Uterus (tissue), 3 donors: ENCODE measurements at regions not wholly inside any gene's neighbourhood (a gene's known extent, or its start where the extent isn't known, plus 50 kb on each side); places are given as distances from the start of the nearest gene placed in this dataset.

Source experiments
- DNase-seq, 2 donors: peaks; one replicate each; pipeline ENCODE4 v3.0.0-alpha.2; 2019 to 2020
- H3K27ac ChIP-seq, 2 donors: fragments of 200-600 bp; sonication (generic); 1 replicate in 1 of 2; 2 replicates in 1 of 2; pipeline ENCODE4 v1.5.1; 2016 to 2018
- H3K27me3 ChIP-seq, 2 donors: fragments of 200-600 bp; sonication (generic); one replicate each; pipeline ENCODE4 v1.5.1; 2018 to 2019; ENCODE audit warnings: control low read depth in 1 of 2
- H3K36me3 ChIP-seq, 2 donors: fragments of 200-600 bp; sonication (generic); one replicate each; pipeline ENCODE4 v1.5.1; 2019; ENCODE audit warnings: control low read depth in 1 of 2
- H3K4me1 ChIP-seq, 2 donors: fragments of 200-600 bp; sonication (generic); one replicate each; pipeline ENCODE4 v1.5.1; 2018 to 2019; ENCODE audit warnings: control low read depth in 1 of 2
- H3K4me3 ChIP-seq, 2 donors: fragments of 200-600 bp; sonication (generic); 1 replicate in 1 of 2; 2 replicates in 1 of 2; pipeline ENCODE4 v1.5.1; 2018 to 2019; ENCODE audit warnings: mild to moderate bottlenecking in 1 of 2
- H3K9me3 ChIP-seq, 2 donors: fragments of 200-600 bp; sonication (generic); one replicate each; pipeline ENCODE4 v1.5.1; 2019; ENCODE audit warnings: control low read depth in 1 of 2
- POLR2A ChIP-seq, 2 donors: fragments of 450-650 bp; IDR thresholded peaks; one replicate each; pipeline ENCODE4 v1.6.1; 2016; ENCODE audit warnings: antibody characterized with exemption in 2 of 2, mild to moderate bottlenecking in 1 of 2, moderate library complexity in 1 of 2
- intact Hi-C: fragments of 100-400 bp; cut with DNase I; formaldehyde crosslinking; loops from one replicate; pipeline ENCODE4 v1.15.1; 2023; ENCODE audit warnings: low total_unique reads
- TF ChIP-seq, protein P1 (sequence below), 4 experiments: fragments of 200-600 bp in 2 of 4; fragments of 450-650 bp in 2 of 4; sonication (generic) in 2 of 4; IDR thresholded peaks; one replicate each; pipeline ENCODE4 v1.5.1; 2016 to 2019; ENCODE audit warnings: antibody characterized with exemption in 4 of 4, mild to moderate bottlenecking in 2 of 4, moderate library complexity in 1 of 4
- donor health status: DM: yes; HTN: yes; CAD: no.

DNA sequence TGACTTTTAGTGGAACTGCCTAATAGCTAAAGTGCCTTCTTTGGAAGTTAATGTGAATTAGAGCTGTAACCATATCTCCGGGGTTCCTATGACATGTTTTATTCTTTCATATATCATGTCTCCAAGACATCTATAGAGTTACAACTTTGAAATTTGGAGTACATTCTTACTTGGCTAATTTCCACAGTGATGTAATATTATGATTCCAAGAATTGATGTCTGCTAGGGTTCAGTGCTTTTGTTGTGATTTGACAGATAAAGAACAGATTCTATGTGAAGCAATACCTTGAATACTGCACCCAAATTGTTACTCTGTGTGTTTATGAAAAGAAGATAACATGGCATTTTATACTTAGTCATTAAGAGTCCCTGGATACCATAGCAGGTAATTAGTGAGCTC lies 934.3 kb downstream of the NTRK3 start:
- no peaks in the 10 kb centered on the region for H3K36me3 ChIP-seq
- TF ChIP-seq POLR2A (IDR thresholded peaks at IDR 0.05), result no peak
- TF ChIP-seq, protein P1, sequence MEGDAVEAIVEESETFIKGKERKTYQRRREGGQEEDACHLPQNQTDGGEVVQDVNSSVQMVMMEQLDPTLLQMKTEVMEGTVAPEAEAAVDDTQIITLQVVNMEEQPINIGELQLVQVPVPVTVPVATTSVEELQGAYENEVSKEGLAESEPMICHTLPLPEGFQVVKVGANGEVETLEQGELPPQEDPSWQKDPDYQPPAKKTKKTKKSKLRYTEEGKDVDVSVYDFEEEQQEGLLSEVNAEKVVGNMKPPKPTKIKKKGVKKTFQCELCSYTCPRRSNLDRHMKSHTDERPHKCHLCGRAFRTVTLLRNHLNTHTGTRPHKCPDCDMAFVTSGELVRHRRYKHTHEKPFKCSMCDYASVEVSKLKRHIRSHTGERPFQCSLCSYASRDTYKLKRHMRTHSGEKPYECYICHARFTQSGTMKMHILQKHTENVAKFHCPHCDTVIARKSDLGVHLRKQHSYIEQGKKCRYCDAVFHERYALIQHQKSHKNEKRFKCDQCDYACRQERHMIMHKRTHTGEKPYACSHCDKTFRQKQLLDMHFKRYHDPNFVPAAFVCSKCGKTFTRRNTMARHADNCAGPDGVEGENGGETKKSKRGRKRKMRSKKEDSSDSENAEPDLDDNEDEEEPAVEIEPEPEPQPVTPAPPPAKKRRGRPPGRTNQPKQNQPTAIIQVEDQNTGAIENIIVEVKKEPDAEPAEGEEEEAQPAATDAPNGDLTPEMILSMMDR (IDR thresholded peaks at IDR 0.05), result no peak
- no peak for DNase-seq
- intact Hi-C loops, result no loop called here
- no peak overlapping the region for H3K4me3 ChIP-seq
- no peaks in the 10 kb centered on the region for H3K4me1 ChIP-seq
- H3K27me3 ChIP-seq, result no peaks in the 10 kb centered on the region
- H3K9me3 ChIP-seq, result no peaks in the 10 kb centered on the region
- H3K27ac ChIP-seq, result no peak overlapping the region

DNA sequence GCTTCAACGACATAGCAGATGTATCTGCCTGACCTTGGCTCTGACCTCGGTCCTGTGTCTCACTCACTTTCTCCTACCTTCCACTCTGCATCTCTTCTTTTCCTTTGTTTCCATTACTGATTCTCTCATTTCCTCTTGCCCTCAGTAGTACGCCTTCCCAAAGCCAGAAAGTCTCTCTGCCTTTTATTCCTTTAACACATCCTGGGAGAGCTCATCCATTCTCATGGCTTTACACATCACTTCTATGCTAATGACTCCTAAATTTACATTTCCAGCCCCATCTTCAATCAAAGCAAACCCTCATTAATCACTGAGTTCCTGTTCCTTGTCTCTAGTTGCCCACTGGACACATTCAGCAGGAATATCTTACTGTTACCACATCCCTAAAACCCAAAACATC lies 938.6 kb downstream of the NTRK3 start:
- no peak for DNase-seq
- H3K27me3 ChIP-seq, result no peaks in the 10 kb centered on the region
- H3K9me3 ChIP-seq, result no peaks in the 10 kb centered on the region
- H3K27ac ChIP-seq, result no peak overlapping the region
- no peaks in the 10 kb centered on the region for H3K36me3 ChIP-seq
- intact Hi-C loops, result no loop called here
- H3K4me3 ChIP-seq, result no peak overlapping the region
- TF ChIP-seq, protein P1 (IDR thresholded peaks at IDR 0.05), result no peak
- no peak for TF ChIP-seq POLR2A (IDR thresholded peaks at IDR 0.05)
- H3K4me1 ChIP-seq, result no peaks in the 10 kb centered on the region

DNA sequence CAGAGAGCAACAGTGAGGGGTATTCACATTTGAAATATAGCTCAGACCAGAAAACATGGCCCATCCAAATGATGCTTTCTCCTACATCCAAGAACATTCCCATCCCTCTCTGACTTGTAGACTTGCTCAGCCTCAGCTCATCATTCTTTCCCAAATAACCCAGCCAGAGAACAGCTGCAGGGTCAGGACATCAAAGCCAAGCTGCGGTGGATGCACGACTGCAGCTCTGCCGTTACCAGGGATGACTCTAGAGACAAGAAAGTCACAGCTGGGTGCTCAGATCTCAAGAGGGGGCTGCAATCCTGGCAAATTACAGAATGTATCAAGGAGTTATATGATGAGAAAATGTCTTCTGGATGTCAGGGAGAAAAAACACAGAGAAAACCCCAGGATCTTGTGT lies 944.3 kb downstream of the NTRK3 start:
- intact Hi-C loops, result no loop called here
- TF ChIP-seq POLR2A (IDR thresholded peaks at IDR 0.05), result no peak
- TF ChIP-seq, protein P1 (IDR thresholded peaks at IDR 0.05), result no peak

DNA sequence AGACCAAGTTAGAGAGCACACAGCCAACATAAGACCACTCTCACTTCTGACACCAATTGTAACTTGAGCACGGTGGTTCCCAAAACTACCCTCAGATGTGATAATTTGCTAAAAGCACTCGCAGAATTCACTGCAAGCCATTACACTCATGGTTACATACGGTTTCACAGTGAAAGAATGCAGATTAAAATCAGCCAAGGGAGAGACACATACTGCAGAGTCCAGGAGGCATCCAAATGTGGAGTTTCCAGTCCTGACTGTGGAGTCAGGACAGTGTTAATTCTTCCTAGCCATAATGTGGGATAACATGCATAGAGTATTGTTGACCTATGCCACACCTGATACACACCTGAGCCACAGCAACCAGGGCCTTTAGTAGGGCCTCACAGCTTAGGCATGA lies 956.4 kb downstream of the NTRK3 start:
- Histone ChIP-seq H3K27ac (no peak overlapping the region), H3K4me1 (no peaks in the 10 kb centered on the region), H3K4me3 (no peak overlapping the region), H3K27me3 (no peaks in the 10 kb centered on the region), H3K9me3 (peaks cover 0 to 2% of the 10 kb centered on the region in 2 donors), H3K36me3 (no peaks in the 10 kb centered on the region)
- no peak for TF ChIP-seq POLR2A (IDR thresholded peaks at IDR 0.05)
- TF ChIP-seq, protein P1 (IDR thresholded peaks at IDR 0.05), result no peak
- no peak for DNase-seq
- intact Hi-C loops, result no loop called here

More for the DNA sequence above, 944.3 kb downstream of the NTRK3 start:
- Histone ChIP-seq H3K27ac (no peak overlapping the region), H3K27me3 (no peaks in the 10 kb centered on the region), H3K9me3 (no peaks in the 10 kb centered on the region), H3K4me3 (no peak overlapping the region), H3K36me3 (no peaks in the 10 kb centered on the region), H3K4me1 (no peaks in the 10 kb centered on the region)
- no peak for DNase-seq

DNA sequence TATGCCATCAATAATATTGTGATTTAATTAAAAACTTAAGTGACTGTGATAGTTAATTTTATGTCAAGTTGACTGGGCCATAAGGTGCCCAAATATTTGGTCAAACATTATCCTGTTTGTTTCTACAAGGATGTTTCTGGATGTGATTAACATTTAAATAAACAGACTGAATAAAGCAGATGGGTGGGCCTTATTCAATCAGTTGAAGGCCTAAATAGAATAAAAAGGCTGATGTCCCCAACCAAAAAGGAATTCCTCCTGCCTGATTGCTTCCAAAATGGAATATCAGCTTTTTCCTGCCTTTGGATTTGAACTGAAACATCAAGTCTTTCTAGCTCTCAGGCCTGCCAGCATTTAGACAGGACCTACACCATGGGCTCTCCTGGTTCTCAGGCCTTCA lies 961.7 kb downstream of the NTRK3 start:
- Histone ChIP-seq H3K27ac (no peak overlapping the region), H3K27me3 (no peaks in the 10 kb centered on the region), H3K36me3 (no peaks in the 10 kb centered on the region), H3K9me3 (no peaks in the 10 kb centered on the region), H3K4me1 (no peaks in the 10 kb centered on the region), H3K4me3 (no peak overlapping the region)
- no peak for DNase-seq
- TF ChIP-seq, protein P1 (IDR thresholded peaks at IDR 0.05), result no peak
- no peak for TF ChIP-seq POLR2A (IDR thresholded peaks at IDR 0.05)
- intact Hi-C loops, result no loop called here
